HL-60 (cell line): ENCODE measurements at regions not wholly inside any gene's neighbourhood (a gene's known extent, or its start where the extent isn't known, plus 50 kb on each side); places are given as distances from the start of the nearest gene placed in this dataset.

Source experiments
- DNase-seq, 2 experiments: peaks; one replicate each; pipeline ENCODE4 v3.0.0-alpha.2; 2010 to 2020; ENCODE audit warnings: low read depth in 1 of 2, low spot score in 1 of 2
- H3K27ac ChIP-seq: fragments of 250-450 bp; sonication (Bioruptor Pico); replicated peaks from 2 replicates; pipeline ENCODE4 v1.5.1; 2020; ENCODE audit warnings: mild to moderate bottlenecking, moderate library complexity
- H3K27me3 ChIP-seq: fragments of 250-450 bp; sonication (Bioruptor Pico); 2 replicates; pipeline ENCODE4 v1.5.1; 2021; ENCODE audit warnings: mild to moderate bottlenecking, moderate library complexity; ENCODE audit not compliant: insufficient read depth, poor library complexity, severe bottlenecking
- H3K4me3 ChIP-seq: replicated peaks from 2 replicates; pipeline ENCODE4 v1.5.1; 2011; ENCODE audit warnings: mild to moderate bottlenecking, control low read depth, low read length; ENCODE audit not compliant: insufficient read depth
- GABPA ChIP-seq: IDR thresholded peaks from 2 replicates; pipeline ENCODE4 v1.6.1; 2012; ENCODE audit warnings: low read depth
- POLR2AphosphoS5 ChIP-seq: IDR thresholded peaks from 2 replicates; pipeline ENCODE4 v1.6.1; 2012; ENCODE audit warnings: low read depth
- REST ChIP-seq: IDR thresholded peaks from 2 replicates; pipeline ENCODE4 v1.6.1; 2012; ENCODE audit warnings: low read depth; ENCODE audit not compliant: insufficient replicate concordance
- SPI1 ChIP-seq: IDR thresholded peaks from 2 replicates; pipeline ENCODE4 v1.6.1; 2012; ENCODE audit warnings: low read depth, mild to moderate bottlenecking, borderline replicate concordance
- TF ChIP-seq, protein P1 (sequence below): IDR thresholded peaks from one replicate; pipeline ENCODE4 v1.5.1; 2011; ENCODE audit warnings: low read length, control low read depth, inconsistent platforms; ENCODE audit not compliant: insufficient read depth

GRCh38 chr16:80418517-80419355 is 122.1 kb upstream of the DYNLRB2 start:
- no peak for DNase-seq
- TF ChIP-seq SPI1 (no peak), GABPA (no peak), POLR2AphosphoS5 (no peak), REST (no peak)
- TF ChIP-seq, protein P1, sequence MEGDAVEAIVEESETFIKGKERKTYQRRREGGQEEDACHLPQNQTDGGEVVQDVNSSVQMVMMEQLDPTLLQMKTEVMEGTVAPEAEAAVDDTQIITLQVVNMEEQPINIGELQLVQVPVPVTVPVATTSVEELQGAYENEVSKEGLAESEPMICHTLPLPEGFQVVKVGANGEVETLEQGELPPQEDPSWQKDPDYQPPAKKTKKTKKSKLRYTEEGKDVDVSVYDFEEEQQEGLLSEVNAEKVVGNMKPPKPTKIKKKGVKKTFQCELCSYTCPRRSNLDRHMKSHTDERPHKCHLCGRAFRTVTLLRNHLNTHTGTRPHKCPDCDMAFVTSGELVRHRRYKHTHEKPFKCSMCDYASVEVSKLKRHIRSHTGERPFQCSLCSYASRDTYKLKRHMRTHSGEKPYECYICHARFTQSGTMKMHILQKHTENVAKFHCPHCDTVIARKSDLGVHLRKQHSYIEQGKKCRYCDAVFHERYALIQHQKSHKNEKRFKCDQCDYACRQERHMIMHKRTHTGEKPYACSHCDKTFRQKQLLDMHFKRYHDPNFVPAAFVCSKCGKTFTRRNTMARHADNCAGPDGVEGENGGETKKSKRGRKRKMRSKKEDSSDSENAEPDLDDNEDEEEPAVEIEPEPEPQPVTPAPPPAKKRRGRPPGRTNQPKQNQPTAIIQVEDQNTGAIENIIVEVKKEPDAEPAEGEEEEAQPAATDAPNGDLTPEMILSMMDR, result no peak
- no peak overlapping the region for H3K4me3 ChIP-seq
- H3K27me3 ChIP-seq, result no peaks in the 10 kb centered on the region
- no peak overlapping the region for H3K27ac ChIP-seq

DNA sequence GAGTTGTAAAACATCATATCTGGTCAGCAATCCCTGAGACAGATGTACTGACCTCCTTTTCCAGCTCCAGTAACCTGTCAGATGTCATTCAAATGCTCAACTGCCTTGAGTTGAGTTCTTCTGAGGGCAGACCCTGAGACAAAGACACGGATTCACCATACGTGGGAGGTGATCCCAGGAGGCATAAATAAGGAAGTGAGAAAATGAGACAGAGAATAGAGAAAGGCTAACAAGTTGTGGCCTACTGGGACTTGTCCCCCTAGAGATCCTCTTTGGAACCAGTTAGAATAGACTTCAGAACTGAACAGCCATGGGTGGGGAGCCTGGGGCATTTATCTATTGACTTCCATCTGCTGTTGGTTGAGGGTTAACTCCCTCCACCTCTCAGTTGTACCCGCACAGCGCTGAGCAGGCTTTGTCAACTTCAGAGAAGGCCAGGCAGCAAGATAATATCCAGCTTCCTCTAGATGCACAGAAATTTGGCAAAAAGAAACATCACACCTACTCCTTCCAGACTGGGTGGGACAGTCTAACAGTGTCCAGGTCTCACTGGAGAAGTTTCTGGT is 123.0 kb upstream of the DYNLRB2 start:
- no peak for DNase-seq
- H3K27ac ChIP-seq, result no peak overlapping the region
- TF ChIP-seq POLR2AphosphoS5 (no peak), GABPA (no peak), SPI1 (no peak), REST (no peak)
- TF ChIP-seq, protein P1, result no peak
- H3K4me3 ChIP-seq, result no peak overlapping the region
- H3K27me3 ChIP-seq, result no peaks in the 10 kb centered on the region

DNA sequence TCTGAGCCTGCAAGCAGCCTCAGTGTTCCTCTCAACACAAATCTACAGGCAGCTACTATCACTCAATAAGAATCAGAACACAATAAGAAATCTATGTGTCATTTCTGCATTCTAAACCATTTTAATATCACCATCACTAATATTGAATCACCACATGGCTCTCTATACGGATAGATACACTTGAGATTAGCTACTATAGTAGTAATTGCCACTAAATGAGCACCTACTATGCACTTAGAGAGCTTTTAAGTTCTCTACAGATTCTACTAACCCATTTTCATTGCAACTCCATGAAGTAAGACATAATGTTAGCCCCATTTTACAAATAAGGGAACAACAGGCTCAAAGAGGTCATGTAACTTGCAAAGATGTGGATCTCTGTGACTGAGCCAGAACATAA is 132.8 kb upstream of the DYNLRB2 start:
- Histone ChIP-seq H3K27ac (no peak overlapping the region), H3K27me3 (no peaks in the 10 kb centered on the region), H3K4me3 (no peak overlapping the region)
- DNase-seq, result no peak
- TF ChIP-seq, protein P1, result no peak
- no peak for TF ChIP-seq REST
- TF ChIP-seq GABPA, result no peak
- no peak for TF ChIP-seq SPI1
- no peak for TF ChIP-seq POLR2AphosphoS5
